GDM1 (cell line): ENCODE measurements at regions not wholly inside any gene's neighbourhood (a gene's known extent, or its start where the extent isn't known, plus 50 kb on each side); places are given as distances from the start of the nearest gene placed in this dataset.

Experiments
- DNase-seq: peaks from one replicate; lab custom pipeline; 2025; lab: John Stamatoyannopoulos, UW

- DNase-seq = no peak
Measured at GRCh38 chr5:73266176-73266738, 93.3 kb downstream of the TMEM174 start.

DNA sequence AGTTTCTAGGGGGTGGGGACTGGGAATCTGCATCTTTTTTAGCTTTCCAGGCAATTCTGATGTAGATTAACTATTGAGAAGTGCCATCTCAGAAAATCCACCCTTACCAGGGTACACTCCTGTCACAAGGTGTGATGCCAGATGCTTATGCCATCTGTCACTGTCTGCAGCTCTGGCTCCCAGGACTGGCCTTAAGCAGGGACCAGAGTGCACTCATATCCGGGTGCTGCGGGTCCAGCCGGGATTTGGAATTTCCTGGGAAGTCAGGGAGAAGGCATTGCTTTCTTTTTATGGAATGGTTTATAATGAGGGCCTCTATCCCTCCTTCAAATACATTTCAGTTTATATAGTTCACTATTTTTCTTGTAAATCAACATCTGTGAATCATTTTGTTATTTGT, 92.6 kb downstream of the TMEM174 start:
- DNase-seq = no peak

DNA sequence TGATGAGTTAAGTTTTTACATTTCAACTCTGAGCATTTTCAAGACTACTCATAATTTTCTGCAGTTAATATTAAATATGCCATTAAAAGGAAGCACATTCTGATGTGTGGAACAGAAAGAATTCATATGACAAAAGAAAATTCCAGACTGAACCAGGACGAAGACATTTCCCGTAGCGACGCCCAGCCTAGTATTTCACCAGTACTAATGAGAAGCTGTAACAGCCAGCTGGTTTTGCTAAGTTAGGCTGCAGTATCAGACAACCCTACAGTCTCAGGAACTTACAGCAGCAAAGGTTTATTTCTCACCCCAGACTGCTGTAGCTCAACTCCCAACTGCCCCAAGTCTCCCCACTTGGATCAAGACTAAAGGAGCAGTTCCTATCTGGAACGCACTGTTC, 91.6 kb downstream of the TMEM174 start:
- no peak for DNase-seq

GRCh38 chr5:73263001-73263710, 90.2 kb downstream of the TMEM174 start:
- DNase-seq = no peak

DNA sequence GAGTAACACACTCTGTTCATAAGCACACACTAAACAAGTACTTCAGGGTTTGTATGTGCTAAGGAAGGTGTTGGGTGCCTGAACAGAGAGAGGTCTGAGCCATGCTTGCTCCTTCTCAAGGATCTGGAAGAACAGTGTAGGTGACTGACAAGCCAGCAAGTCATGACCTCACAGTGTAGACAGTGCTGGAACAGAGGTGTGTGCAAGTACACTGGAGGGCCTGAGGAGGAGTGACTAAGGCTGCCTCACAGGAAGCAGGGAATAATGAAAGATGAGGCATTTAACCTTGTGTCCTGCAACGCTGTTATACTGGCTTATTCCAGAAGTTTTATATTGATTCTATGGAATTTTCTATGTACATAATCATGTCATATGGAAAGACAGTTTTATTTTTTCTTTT, 83.9 kb downstream of the TMEM174 start:
- DNase-seq = no peak

- no peak for DNase-seq
Measured at GRCh38 chr5:73256462-73256861, 83.5 kb downstream of the TMEM174 start.

DNA sequence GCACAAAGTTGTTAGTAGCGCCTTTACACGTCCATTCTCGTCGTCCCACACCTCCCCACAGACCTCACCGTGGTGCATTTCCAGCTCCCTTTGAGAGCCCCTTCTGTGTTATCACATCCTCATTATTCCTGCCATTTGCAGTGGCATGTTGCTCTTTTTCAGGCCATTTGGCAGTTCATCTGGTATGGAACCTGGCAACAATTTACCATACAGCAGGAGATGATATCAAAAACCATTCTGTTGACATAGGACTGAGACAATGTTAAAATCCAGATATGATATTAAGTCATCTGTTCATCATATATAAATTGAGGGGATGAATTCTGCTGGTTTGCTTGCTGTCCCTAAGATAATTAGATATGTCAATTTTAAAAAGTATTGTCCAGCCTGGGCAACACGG, 83.0 kb downstream of the TMEM174 start:
- no peak for DNase-seq

GRCh38 chr5:73254642-73255041, 81.6 kb downstream of the TMEM174 start:
- no peak for DNase-seq

DNA sequence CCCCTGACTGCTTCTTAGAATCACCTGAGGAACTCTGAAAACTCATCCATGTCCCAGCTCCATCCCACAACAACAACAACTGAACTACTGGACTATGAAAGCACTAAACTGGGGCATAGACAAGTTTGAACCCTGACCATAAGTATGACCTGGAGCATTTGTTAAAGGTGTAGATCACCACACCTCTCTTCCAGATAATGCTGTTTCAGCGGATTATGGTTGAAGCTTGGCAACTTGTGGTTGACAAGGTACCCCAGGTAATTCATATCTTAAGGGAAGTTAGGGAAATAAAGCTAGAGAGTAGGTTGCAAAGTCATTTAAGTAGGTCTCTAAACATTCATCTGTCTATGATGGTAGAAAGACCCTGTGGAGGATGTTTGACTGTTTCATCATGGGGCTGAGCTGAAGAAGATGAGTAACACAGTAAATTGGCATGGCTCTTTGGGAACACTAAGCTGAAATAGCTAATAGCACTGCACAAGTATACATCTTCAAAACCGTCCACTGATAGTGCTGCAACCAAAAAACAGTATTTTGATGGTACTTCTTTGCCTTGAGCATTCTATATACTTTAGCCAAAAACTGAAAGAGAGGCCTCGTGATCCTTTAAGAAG, 80.2 kb downstream of the TMEM174 start:
- DNase-seq = no peak

DNA sequence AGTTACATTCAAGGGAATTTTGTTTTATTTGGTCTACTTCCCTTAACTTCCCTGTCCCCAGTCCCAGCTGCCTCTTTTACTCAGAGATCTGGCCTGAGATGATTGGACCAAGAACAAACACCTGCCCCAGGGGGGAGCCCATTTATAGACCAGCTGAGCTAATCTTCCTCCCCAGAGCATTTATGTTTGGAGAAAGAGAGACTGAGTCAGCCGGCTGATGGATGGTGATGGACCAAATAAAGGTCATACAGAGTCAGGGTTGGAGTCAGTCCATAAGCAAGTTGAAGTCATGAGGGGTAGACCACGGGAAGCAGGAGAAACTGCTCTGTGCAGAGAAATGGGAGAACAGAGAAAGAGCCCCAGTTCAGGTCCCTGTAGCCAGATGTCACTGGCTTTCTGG, 77.7 kb downstream of the TMEM174 start:
- DNase-seq = no peak

DNA sequence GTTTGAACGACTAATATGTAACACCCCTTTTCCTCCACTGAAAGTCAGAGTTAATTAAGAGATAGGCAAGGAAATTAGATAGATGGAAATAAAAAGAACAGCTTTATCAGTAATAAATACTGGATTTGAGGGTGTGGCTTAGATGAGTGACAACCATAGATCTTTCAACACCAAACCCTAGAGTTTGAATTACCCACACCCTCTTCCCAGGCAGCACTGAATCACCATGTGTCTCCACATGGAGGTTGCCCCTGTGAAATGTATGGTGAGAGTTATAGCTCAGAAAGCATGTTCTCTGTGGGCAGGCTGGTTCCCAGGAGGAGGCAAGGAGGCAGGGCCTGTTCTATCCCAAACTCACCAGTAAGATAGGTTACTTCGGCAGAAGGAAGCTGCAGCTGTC, 69.7 kb downstream of the TMEM174 start:
- DNase-seq = no peak

GRCh38 chr5:73238873-73239272, 65.9 kb downstream of the TMEM174 start:
- no peak for DNase-seq

GRCh38 chr5:73236541-73237128, 63.6 kb downstream of the TMEM174 start:
- DNase-seq = no peak

GRCh38 chr5:73234204-73234555, 61.2 kb downstream of the TMEM174 start:
- no peak for DNase-seq

DNA sequence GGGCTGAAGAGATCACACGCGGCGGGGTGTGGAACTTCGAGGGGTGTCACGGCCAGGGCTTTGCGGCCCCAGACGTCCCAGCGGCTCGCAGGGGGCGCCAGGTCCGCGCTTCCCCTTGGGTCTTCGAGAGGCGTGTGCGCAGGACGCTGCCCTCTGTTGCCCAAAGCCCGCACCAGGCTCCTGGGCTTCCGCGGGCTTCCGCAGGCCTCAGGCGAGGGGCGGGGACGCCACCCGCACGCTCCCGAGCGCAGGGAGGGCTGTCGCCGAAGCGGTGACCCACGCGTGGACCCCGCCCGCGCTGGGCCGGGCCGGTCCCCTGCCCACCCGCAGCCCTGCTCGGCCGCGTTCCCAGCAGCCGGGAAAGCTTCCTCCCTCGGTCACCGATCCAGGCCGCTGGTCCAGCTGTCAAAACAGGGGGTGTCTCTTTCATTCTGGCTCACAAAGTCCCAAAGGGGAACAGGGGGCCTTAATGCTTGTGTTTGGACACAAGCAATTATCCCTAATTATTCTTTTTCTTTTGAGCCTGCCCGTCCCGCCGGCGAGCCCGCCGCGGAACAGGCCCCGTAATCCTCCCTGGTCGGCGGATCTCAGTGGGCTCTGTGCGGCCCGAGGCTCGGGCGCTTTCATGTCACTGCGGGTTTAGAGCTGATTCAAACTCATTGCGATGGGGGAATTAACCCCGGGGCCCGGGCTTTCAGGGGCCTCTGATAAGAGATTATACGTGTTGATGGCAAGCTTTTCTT, 60.6 kb downstream of the TMEM174 start:
- no peak for DNase-seq

- no peak for DNase-seq
Measured at GRCh38 chr5:73233053-73233460, 60.1 kb downstream of the TMEM174 start.

DNA sequence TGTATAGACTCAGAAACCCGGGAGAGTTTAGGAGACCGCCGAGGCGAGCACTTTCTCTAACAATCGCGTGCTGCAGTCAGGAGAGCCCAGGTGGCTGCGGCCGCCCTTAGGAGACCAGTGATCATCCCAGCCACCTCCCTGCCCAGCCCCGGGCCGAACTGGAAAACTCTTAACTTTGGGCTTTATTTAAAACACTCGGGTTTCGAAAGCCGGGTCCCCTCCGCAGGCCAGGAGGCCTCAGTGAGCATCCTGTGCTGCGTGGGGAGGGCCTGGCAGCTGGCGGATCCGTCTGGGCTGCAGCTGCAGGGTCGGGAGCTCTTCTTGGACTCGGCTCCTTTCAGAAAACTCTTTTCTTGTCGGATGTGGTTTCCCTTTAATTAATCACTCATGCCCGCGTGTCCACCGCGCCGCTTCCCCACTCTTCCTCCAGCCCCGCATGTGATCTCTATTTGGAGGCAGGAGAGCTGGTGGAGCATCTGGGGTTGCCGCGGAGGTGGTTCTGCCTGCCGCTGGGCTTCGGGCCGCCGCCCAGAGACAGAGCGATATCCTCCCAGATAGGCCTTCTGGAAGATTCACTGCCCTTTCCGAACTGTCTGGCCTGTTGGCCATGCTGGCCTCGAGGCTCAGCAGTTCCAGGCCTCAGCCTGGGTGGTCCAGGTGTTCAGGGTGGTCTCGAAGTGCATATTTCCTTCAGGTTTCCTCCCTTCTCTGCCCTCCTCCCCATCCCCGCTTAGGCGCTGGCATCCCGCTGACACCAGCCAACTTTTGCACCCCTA, 59.5 kb downstream of the TMEM174 start:
- no peak for DNase-seq

DNA sequence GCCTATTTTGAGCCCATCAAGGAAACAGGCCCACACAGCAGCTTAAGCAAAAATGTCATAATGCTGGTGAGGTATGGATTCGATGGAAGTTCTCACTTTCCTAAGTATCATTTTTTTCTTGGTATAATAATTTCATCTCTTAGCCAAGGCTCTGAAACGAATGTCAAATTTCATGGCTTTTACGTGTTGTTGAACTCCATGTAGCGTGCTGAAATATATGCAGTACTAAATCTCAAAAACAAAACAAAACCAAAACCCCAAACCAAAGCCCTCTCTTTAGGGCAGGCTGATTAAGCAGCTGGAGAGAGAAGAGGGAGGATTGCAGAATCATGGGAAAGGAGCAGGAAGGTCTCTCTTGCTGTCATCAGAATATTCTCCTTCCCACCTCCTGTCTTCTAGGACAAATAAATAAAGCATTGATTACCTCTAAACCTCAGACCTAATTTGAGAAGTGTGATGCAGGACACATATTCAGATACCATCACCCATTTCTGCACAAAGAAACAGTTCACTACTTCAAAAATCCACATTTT, 58.3 kb downstream of the TMEM174 start:
- DNase-seq = no peak

GRCh38 chr5:73230264-73231245, 57.6 kb downstream of the TMEM174 start:
- DNase-seq = no peak

GRCh38 chr5:73229271-73229670, 56.3 kb downstream of the TMEM174 start:
- DNase-seq = no peak
